H1 (cell line): ENCODE measurements at regions not wholly inside any gene's neighbourhood (a gene's known extent, or its start where the extent isn't known, plus 50 kb on each side); places are given as distances from the start of the nearest gene placed in this dataset.

ENCODE experiments used
- CTCF ChIA-PET: fragments of 300-600 bp; sonication (Branson Sonifier 250); formaldehyde crosslinking; loops from one replicate; lab custom pipeline; 2021; ENCODE audit not compliant: partially characterized antibody; lab: Charles Lee
- POLR2A ChIA-PET: fragments of 300-600 bp; sonication (Branson Sonifier 250); formaldehyde crosslinking; loops from one replicate; lab custom pipeline; 2021; ENCODE audit warnings: inconsistent platforms; ENCODE audit not compliant: partially characterized antibody; lab: Charles Lee
- DNase-seq, 2 experiments: peaks; one replicate each; pipeline versions ENCODE4 v3.0.0 to v3.0.0-alpha.2; 2010 to 2022; ENCODE audit warnings: low spot score in 2 of 2, low read depth in 1 of 2, mixed read lengths in 1 of 2
- FAIRE-seq: peaks from 2 replicates; lab custom pipeline; 2011; peaks lifted over from hg19 to GRCh38; lab: Jason Lieb, UNC
- H2AFZ ChIP-seq: 2 replicates; pipeline ENCODE4 v1.8.1; 2012; ENCODE audit warnings: low read length, inconsistent platforms
- H2AK5ac ChIP-seq: 2 replicates; pipeline ENCODE4 v1.6.1; 2013; ENCODE audit warnings: low read depth, low read length
- H2BK120ac ChIP-seq: replicated peaks from 2 replicates; pipeline ENCODE3; 2013; ENCODE audit warnings: low read depth, low read length, inconsistent platforms
- H2BK12ac ChIP-seq: 2 replicates; pipeline ENCODE4 v1.6.1; 2013; ENCODE audit warnings: low read depth, low read length
- H2BK15ac ChIP-seq: 2 replicates; pipeline ENCODE4 v1.6.1; 2013; ENCODE audit warnings: low read length
- H2BK20ac ChIP-seq: 2 replicates; pipeline ENCODE4 v1.6.1; 2013; ENCODE audit warnings: low read length
- H2BK5ac ChIP-seq: 2 replicates; pipeline ENCODE4 v1.6.1; 2013; ENCODE audit warnings: low read depth, low read length
- H3K14ac ChIP-seq: 2 replicates; pipeline ENCODE4 v1.6.1; 2013; ENCODE audit warnings: inconsistent platforms; ENCODE audit not compliant: insufficient read length
- H3K18ac ChIP-seq: 2 replicates; pipeline ENCODE4 v1.6.1; 2013; ENCODE audit warnings: low read length; ENCODE audit errors: extremely low read depth
- H3K23ac ChIP-seq: 2 replicates; pipeline ENCODE4 v1.6.1; 2013; ENCODE audit warnings: inconsistent platforms; ENCODE audit not compliant: insufficient read length
- H3K23me2 ChIP-seq: 2 replicates; pipeline ENCODE4 v1.6.1; 2013; ENCODE audit warnings: low read depth, low read length
- H3K27ac ChIP-seq: 2 replicates; pipeline ENCODE4 v1.6.1; 2011; ENCODE audit warnings: low read depth, low read length, inconsistent platforms
- H3K27me3 ChIP-seq, 4 experiments: replicated peaks in 1 of 4; 1 replicate in 1 of 4; 2 replicates in 3 of 4; pipeline versions ENCODE4 v1.6.1 to v1.8.1; 2011 to 2013; ENCODE audit warnings: low read length in 3 of 4, mild to moderate bottlenecking in 3 of 4, inconsistent platforms in 2 of 4, mixed read lengths in 2 of 4, moderate library complexity in 1 of 4; ENCODE audit not compliant: control insufficient read depth in 3 of 4, insufficient read depth in 3 of 4; ENCODE audit errors: extremely low read depth in 1 of 4
- H3K36me3 ChIP-seq, 4 experiments: 2 replicates each; pipeline versions ENCODE4 v1.6.1 to v1.8.1; 2011 to 2013; ENCODE audit warnings: mild to moderate bottlenecking in 4 of 4, low read length in 3 of 4, moderate library complexity in 2 of 4, control low read depth in 1 of 4, inconsistent platforms in 1 of 4; ENCODE audit not compliant: insufficient read depth in 4 of 4, control insufficient read depth in 2 of 4
- H3K4ac ChIP-seq: replicated peaks from 2 replicates; pipeline ENCODE3; 2013; ENCODE audit warnings: low read length, low read depth, mixed read lengths, inconsistent platforms; ENCODE audit not compliant: insufficient read length
- H3K4me1 ChIP-seq, 4 experiments: replicated peaks in 1 of 4; 1 replicate in 1 of 4; 2 replicates in 3 of 4; pipeline versions ENCODE4 v1.6.1 to v1.8.1; 2011 to 2013; ENCODE audit warnings: low read length in 3 of 4, inconsistent platforms in 2 of 4, mixed read lengths in 1 of 4; ENCODE audit not compliant: insufficient read depth in 4 of 4, control insufficient read depth in 3 of 4
- H3K4me2 ChIP-seq, 2 experiments: 2 replicates each; pipeline versions ENCODE4 v1.6.1 to v1.8.1; 2011 to 2013; ENCODE audit warnings: low read depth in 2 of 2, low read length in 2 of 2, control low read depth in 1 of 2, inconsistent platforms in 1 of 2, mild to moderate bottlenecking in 1 of 2; ENCODE audit not compliant: insufficient read depth in 1 of 2
- H3K4me3 ChIP-seq, 4 experiments: fragments of 200-600, 300-600 bp in 1 of 4; sonication (generic), shearing (Covaris generic), sonication (Bioruptor Twin) in 1 of 4; 2 replicates each; pipeline versions ENCODE4 v1.5.1 to v1.8.1; 2011 to 2016; ENCODE audit warnings: low read length in 4 of 4, low read depth in 3 of 4, control low read depth in 2 of 4, inconsistent platforms in 2 of 4, mild to moderate bottlenecking in 2 of 4, mixed read lengths in 1 of 4, moderate library complexity in 1 of 4; ENCODE audit not compliant: insufficient read depth in 2 of 4; ENCODE audit errors: extremely low read depth in 1 of 4
- H3K56ac ChIP-seq: replicated peaks from 2 replicates; pipeline ENCODE3; 2013; ENCODE audit warnings: low read depth, mild to moderate bottlenecking, mixed read lengths, low read length, inconsistent platforms; ENCODE audit not compliant: insufficient read length
- H3K79me1 ChIP-seq: 2 replicates; pipeline ENCODE4 v1.6.1; 2013; ENCODE audit warnings: low read depth, low read length, control low read depth
- H3K79me2 ChIP-seq, 2 experiments: 2 replicates each; pipeline versions ENCODE4 v1.6.1 to v1.8.1; 2012 to 2013; ENCODE audit warnings: low read length in 2 of 2, mild to moderate bottlenecking in 2 of 2, inconsistent platforms in 1 of 2; ENCODE audit not compliant: insufficient read depth in 2 of 2, control insufficient read depth in 1 of 2
- H3K9ac ChIP-seq, 4 experiments: replicated peaks in 1 of 4; 1 replicate in 1 of 4; 2 replicates in 3 of 4; pipeline versions ENCODE4 v1.6.1 to v1.8.1; 2011 to 2013; ENCODE audit warnings: low read depth in 3 of 4, low read length in 3 of 4, control low read depth in 2 of 4, mild to moderate bottlenecking in 2 of 4, moderate library complexity in 2 of 4, inconsistent platforms in 1 of 4; ENCODE audit errors: extremely low read depth in 1 of 4
- H3K9me3 ChIP-seq, 2 experiments: 2 replicates each; pipeline versions ENCODE4 v1.6.1 to v1.8.1; 2012 to 2013; ENCODE audit warnings: mild to moderate bottlenecking in 2 of 2, moderate library complexity in 2 of 2, control low read depth in 1 of 2, inconsistent platforms in 1 of 2, low read depth in 1 of 2, low read length in 1 of 2, mixed read lengths in 1 of 2; ENCODE audit not compliant: insufficient read depth in 2 of 2
- H4K20me1 ChIP-seq, 2 experiments: replicated peaks in 1 of 2; 2 replicates each; pipeline versions ENCODE3 to v1.8.1; 2011 to 2013; ENCODE audit warnings: inconsistent platforms in 2 of 2, low read length in 2 of 2, mild to moderate bottlenecking in 1 of 2; ENCODE audit not compliant: insufficient read depth in 2 of 2, control insufficient read depth in 1 of 2
- H4K5ac ChIP-seq: 2 replicates; pipeline ENCODE4 v1.6.1; 2013; ENCODE audit warnings: low read length, low read depth, mixed read lengths, inconsistent platforms; ENCODE audit not compliant: insufficient read length
- H4K8ac ChIP-seq: 2 replicates; pipeline ENCODE4 v1.8.0; 2013; ENCODE audit warnings: mild to moderate bottlenecking, moderate library complexity, low read length, inconsistent platforms; ENCODE audit not compliant: insufficient read depth; ENCODE audit errors: extremely low read depth
- H4K91ac ChIP-seq: replicated peaks from 2 replicates; pipeline ENCODE3; 2013; ENCODE audit warnings: low read length, mixed read lengths, inconsistent platforms; ENCODE audit not compliant: insufficient read length
- GTF2F1 ChIP-seq: IDR thresholded peaks from 2 replicates; pipeline ENCODE4 v1.6.1; 2012; ENCODE audit warnings: low read depth, low read length, improper control_type of control experiment, borderline replicate concordance
- SP1 ChIP-seq: IDR thresholded peaks from 2 replicates; pipeline ENCODE4 v1.6.1; 2011; ENCODE audit warnings: low read depth, low read length
- WGBS, 2 experiments: shearing (Covaris generic) in 1 of 2; methylation state at CpG; one replicate each; pipeline versions ENCODE4 v1.1.6 to v1.1.7; 2013 to 2015; ENCODE audit warnings: low lambda C conversion rate in 2 of 2, mixed read lengths in 2 of 2, inconsistent platforms in 1 of 2, low coverage in 1 of 2, missing lambda C conversion rate in 1 of 2; ENCODE audit not compliant: insufficient replicate concordance in 2 of 2, insufficient coverage in 1 of 2, insufficient read length in 1 of 2; ENCODE audit errors: extremely low coverage in 1 of 2, missing lambda C conversion rate in 1 of 2; 5-methylcytosine and 5-hydroxymethylcytosine counted together

GRCh38 chrX:150100261-150100660 is 162.0 kb upstream of the EOLA2 start:
- no peak overlapping the region for H3K23ac ChIP-seq
- no peaks in the 10 kb centered on the region for H3K4me1 ChIP-seq
- H3K9me3 ChIP-seq: no peaks in the 10 kb centered on the region
- no peak overlapping the region for H2AK5ac ChIP-seq
- no peak overlapping the region for H3K56ac ChIP-seq
- H4K5ac ChIP-seq: no peak overlapping the region
- H3K14ac ChIP-seq: no peak overlapping the region
- H4K8ac ChIP-seq: no peak overlapping the region
- DNase-seq (no peak), FAIRE-seq (no peak)
- no peak overlapping the region for H3K4me3 ChIP-seq
- H3K79me1 ChIP-seq: no peaks in the 10 kb centered on the region
- H3K18ac ChIP-seq: no peak overlapping the region
- ChIA-PET POLR2A (no interaction called here), CTCF (no interaction called here)
- no peak overlapping the region for H2BK12ac ChIP-seq
- no peak overlapping the region for H2BK5ac ChIP-seq
- WGBS, 2 experiments: 93% methylated on average over 3 of the region's 3 CpGs; no CpG with 5 or more reads in 1 of the 2 experiments
- no peaks in the 10 kb centered on the region for H3K27me3 ChIP-seq
- no peak overlapping the region for H2BK15ac ChIP-seq
- no peaks in the 10 kb centered on the region for H4K20me1 ChIP-seq
- H3K23me2 ChIP-seq: no peaks in the 10 kb centered on the region
- H4K91ac ChIP-seq: no peak overlapping the region
- H3K4ac ChIP-seq: no peak overlapping the region
- H3K36me3 ChIP-seq: no peaks in the 10 kb centered on the region
- no peak overlapping the region for H2BK20ac ChIP-seq
- H3K4me2 ChIP-seq: no peak overlapping the region
- H2AFZ ChIP-seq: no peak overlapping the region
- H3K79me2 ChIP-seq: no peaks in the 10 kb centered on the region
- no peak overlapping the region for H2BK120ac ChIP-seq
- H3K27ac ChIP-seq: no peak overlapping the region
- H3K9ac ChIP-seq: no peak overlapping the region
- TF ChIP-seq SP1: no peak
- no peak for TF ChIP-seq GTF2F1
